Ishikawa (cell line): ENCODE measurements at regions not wholly inside any gene's neighbourhood (a gene's known extent, or its start where the extent isn't known, plus 50 kb on each side); places are given as distances from the start of the nearest gene placed in this dataset.

Source experiments
- CEBPB ChIP-seq: IDR thresholded peaks from 2 replicates; pipeline ENCODE4 v1.6.1; 2012
- CREB1 ChIP-seq: IDR thresholded peaks from 2 replicates; pipeline ENCODE4 v1.6.1; 2012; ENCODE audit warnings: low read depth
- EGR1 ChIP-seq: IDR thresholded peaks from 2 replicates; pipeline ENCODE4 v1.6.1; 2012
- EP300 ChIP-seq: IDR thresholded peaks from 2 replicates; pipeline ENCODE4 v1.6.1; 2012; ENCODE audit warnings: borderline replicate concordance
- FOXM1 ChIP-seq: IDR thresholded peaks from 2 replicates; pipeline ENCODE4 v1.6.1; 2012; ENCODE audit warnings: low read depth, borderline replicate concordance
- NFIC ChIP-seq: IDR thresholded peaks from 2 replicates; pipeline ENCODE4 v1.6.1; 2012
- RAD21 ChIP-seq: IDR thresholded peaks from 2 replicates; pipeline ENCODE4 v1.6.1; 2012; ENCODE audit warnings: low read depth
- TAF1 ChIP-seq: IDR thresholded peaks from 2 replicates; pipeline ENCODE4 v1.6.1; 2012; ENCODE audit warnings: low read depth, mild to moderate bottlenecking
- TCF12 ChIP-seq: IDR thresholded peaks from 2 replicates; pipeline ENCODE4 v1.6.1; 2012; ENCODE audit warnings: low read depth
- TEAD4 ChIP-seq: IDR thresholded peaks from 2 replicates; pipeline ENCODE4 v1.6.1; 2012
- YY1 ChIP-seq: IDR thresholded peaks from 2 replicates; pipeline ENCODE4 v1.6.1; 2012; ENCODE audit warnings: low read depth
- ZBTB7A ChIP-seq: IDR thresholded peaks from 2 replicates; pipeline ENCODE4 v1.6.1; 2012; ENCODE audit warnings: low read depth
- TF ChIP-seq, protein P1 (sequence below): IDR thresholded peaks from 2 replicates; pipeline ENCODE4 v1.6.1; 2012
- TF ChIP-seq, protein P2 (sequence below): IDR thresholded peaks from 2 replicates; pipeline ENCODE4 v1.6.1; 2012
- TF ChIP-seq, protein P3 (sequence below): IDR thresholded peaks from 2 replicates; pipeline ENCODE4 v1.6.1; 2012; ENCODE audit warnings: low read depth, mild to moderate bottlenecking

DNA sequence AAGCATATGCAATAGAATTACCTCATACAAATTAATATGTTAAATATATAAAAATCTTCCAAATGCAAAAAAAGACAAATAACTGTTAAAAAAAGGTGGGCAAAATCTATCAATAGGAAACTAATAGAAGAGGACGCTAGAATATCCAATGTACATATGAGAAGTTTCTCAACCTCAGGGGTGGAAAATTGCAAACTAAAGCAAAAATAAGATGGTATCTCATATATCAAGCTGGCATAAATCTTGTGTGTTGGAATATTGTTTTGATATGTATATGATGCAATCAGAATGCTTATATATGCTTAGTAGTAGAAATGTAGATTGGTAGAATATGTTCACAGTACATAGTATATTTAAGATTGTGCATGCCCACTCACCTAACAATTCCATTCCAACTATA, 395.0 kb upstream of the OPRM1 start:
- TF ChIP-seq TEAD4, result no peak
- no peak for TF ChIP-seq RAD21
- no peak for TF ChIP-seq CEBPB
- no peak for TF ChIP-seq YY1
- TF ChIP-seq EGR1, result no peak

DNA sequence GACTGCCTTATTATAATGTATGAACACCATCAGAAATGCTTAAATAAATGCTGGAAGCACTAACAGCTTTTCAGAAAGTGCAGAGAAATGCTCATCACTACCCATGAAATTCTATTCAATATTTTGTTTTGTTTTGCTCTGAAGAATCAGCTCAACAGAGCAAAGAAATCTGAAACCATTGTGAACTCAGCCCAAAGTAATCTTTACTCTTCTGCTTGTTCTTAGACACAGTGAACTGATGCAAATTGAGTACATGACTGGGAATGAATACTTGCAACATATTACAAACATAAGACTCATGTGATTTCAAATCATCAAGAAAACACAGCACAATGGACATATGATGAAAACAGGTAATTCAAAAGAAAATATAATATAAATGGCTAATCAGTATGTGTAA, 404.6 kb upstream of the OPRM1 start:
- TF ChIP-seq YY1 (no peak), ZBTB7A (no peak), EP300 (no peak), TCF12 (no peak), EGR1 (no peak), RAD21 (no peak), NFIC (no peak), CEBPB (no peak), TAF1 (no peak), TEAD4 (no peak), CREB1 (no peak), FOXM1 (no peak)
- TF ChIP-seq, protein P1, sequence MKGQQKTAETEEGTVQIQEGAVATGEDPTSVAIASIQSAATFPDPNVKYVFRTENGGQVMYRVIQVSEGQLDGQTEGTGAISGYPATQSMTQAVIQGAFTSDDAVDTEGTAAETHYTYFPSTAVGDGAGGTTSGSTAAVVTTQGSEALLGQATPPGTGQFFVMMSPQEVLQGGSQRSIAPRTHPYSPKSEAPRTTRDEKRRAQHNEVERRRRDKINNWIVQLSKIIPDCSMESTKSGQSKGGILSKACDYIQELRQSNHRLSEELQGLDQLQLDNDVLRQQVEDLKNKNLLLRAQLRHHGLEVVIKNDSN, result no peak
- TF ChIP-seq, protein P2, sequence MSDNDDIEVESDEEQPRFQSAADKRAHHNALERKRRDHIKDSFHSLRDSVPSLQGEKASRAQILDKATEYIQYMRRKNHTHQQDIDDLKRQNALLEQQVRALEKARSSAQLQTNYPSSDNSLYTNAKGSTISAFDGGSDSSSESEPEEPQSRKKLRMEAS, result no peak
- TF ChIP-seq, protein P3, sequence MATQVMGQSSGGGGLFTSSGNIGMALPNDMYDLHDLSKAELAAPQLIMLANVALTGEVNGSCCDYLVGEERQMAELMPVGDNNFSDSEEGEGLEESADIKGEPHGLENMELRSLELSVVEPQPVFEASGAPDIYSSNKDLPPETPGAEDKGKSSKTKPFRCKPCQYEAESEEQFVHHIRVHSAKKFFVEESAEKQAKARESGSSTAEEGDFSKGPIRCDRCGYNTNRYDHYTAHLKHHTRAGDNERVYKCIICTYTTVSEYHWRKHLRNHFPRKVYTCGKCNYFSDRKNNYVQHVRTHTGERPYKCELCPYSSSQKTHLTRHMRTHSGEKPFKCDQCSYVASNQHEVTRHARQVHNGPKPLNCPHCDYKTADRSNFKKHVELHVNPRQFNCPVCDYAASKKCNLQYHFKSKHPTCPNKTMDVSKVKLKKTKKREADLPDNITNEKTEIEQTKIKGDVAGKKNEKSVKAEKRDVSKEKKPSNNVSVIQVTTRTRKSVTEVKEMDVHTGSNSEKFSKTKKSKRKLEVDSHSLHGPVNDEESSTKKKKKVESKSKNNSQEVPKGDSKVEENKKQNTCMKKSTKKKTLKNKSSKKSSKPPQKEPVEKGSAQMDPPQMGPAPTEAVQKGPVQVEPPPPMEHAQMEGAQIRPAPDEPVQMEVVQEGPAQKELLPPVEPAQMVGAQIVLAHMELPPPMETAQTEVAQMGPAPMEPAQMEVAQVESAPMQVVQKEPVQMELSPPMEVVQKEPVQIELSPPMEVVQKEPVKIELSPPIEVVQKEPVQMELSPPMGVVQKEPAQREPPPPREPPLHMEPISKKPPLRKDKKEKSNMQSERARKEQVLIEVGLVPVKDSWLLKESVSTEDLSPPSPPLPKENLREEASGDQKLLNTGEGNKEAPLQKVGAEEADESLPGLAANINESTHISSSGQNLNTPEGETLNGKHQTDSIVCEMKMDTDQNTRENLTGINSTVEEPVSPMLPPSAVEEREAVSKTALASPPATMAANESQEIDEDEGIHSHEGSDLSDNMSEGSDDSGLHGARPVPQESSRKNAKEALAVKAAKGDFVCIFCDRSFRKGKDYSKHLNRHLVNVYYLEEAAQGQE, result no peak

DNA sequence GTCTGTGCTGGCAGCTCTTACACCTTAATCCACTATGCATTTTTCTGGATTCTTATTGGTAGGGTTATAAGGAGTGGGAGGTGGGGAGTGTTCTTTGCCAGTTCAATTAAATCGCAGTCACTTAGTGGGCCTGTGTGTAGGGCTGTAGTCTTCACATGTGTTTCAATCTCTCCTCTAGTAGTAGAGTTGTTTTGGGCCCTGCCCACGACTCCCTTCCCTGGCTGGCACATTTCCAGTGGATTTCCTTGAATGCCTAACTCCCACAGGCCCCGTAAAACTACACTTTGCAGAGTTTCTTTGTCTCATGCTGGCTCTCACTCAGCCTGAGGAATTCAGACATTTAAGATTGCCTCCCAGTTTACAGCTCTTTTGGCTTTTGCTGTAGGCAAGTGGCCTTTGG, 414.0 kb upstream of the OPRM1 start:
- TF ChIP-seq YY1, result no peak

DNA sequence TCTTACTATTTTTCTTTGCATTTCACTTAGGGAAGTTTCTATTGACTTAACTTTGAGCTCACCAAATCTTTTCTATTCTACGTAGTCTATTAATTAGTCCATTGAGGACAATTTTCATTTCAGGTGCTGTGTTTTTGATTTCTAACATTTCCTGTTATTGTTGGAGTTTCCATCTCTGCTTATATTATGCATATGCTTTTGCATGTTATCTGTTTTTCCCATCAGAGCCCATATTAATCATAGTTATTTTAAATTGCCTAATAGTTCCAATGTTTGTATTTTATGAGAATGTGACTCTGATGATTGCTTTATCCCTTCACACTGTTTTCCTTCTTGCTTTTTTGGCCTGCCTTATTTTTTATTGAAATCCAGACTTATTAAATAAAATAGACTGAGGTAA, 414.5 kb upstream of the OPRM1 start:
- no peak for TF ChIP-seq CREB1
- no peak for TF ChIP-seq EP300

DNA sequence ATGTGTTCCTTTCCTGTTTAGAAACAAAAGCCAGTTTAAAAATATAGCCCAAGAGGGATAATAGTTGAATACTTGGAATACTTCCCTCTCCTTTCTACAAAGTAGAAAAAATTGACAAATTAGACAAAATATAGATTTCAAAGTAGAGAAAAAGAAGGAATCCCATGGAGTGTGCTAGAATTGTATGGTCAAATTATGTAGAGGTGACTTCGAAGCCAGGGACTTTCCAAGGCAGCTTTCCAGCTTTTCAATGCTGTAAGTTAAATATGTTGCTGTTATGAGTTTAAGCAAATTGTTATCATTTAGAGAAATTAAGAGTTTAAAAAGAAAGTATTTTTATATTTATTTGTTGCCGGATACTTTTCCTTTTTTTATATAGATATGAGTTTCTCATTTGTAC, 415.5 kb upstream of the OPRM1 start:
- no peak for TF ChIP-seq TEAD4
- TF ChIP-seq, protein P1, result no peak
- TF ChIP-seq CREB1, result no peak
- no peak for TF ChIP-seq EGR1
- TF ChIP-seq NFIC, result no peak
- TF ChIP-seq, protein P3, result no peak
- TF ChIP-seq TAF1, result no peak
- TF ChIP-seq, protein P2, result no peak
- no peak for TF ChIP-seq YY1
- no peak for TF ChIP-seq CEBPB
- TF ChIP-seq RAD21, result no peak
- TF ChIP-seq FOXM1, result no peak
- no peak for TF ChIP-seq EP300
- TF ChIP-seq ZBTB7A, result no peak
- no peak for TF ChIP-seq TCF12

DNA sequence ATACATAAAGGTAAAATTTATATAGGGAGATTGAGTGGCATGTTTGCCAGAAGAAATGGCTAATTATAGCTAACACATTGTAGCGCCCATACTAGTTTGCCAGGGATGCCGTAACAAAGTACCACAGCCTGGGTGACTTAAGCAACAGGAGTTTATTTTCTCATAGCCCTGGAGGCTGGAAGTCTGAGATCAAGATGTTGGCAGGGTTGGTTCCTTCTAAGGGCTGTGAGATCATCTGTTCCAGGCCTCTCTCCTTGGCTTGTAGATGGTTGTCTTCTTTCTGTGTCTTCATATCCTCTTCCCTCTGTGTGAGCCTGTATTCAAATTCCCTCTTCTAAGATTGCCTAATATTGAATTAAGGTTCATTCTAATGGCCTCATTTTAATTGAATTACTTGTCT, 417.5 kb upstream of the OPRM1 start:
- TF ChIP-seq, protein P2, result no peak
- TF ChIP-seq TAF1, result no peak
- TF ChIP-seq FOXM1, result no peak
- no peak for TF ChIP-seq CREB1
- no peak for TF ChIP-seq EGR1
- no peak for TF ChIP-seq YY1
- TF ChIP-seq ZBTB7A, result no peak
- TF ChIP-seq, protein P3, result no peak
- TF ChIP-seq CEBPB, result no peak
- TF ChIP-seq EP300, result no peak
- no peak for TF ChIP-seq NFIC
- TF ChIP-seq TCF12, result no peak
- TF ChIP-seq TEAD4, result no peak
- no peak for TF ChIP-seq RAD21
